MM.1S (cell line): ENCODE measurements at regions not wholly inside any gene's neighbourhood (a gene's known extent, or its start where the extent isn't known, plus 50 kb on each side); places are given as distances from the start of the nearest gene placed in this dataset.

ENCODE experiments used
- DNase-seq: peaks from one replicate; pipeline ENCODE4 v3.0.0-alpha.2; 2015
- H2AFZ ChIP-seq: fragments of 300-600 bp; sonication (generic); 2 replicates; pipeline ENCODE4 v1.6.0; 2016; ENCODE audit warnings: antibody characterized with exemption, low read length
- H3F3A ChIP-seq: fragments of 300-600 bp; sonication (generic); 2 replicates; pipeline ENCODE4 v1.6.1; 2016; ENCODE audit warnings: mild to moderate bottlenecking, antibody characterized with exemption, low read length, moderate library complexity, mixed read lengths; ENCODE audit not compliant: insufficient read depth
- H3K27ac ChIP-seq: fragments of 300-600 bp; sonication (generic); 2 replicates; pipeline ENCODE4 v1.5.1; 2016; ENCODE audit warnings: mild to moderate bottlenecking, low read length
- H3K27me3 ChIP-seq: fragments of 300-600 bp; sonication (generic); replicated peaks from 2 replicates; pipeline ENCODE4 v1.6.0; 2016; ENCODE audit warnings: low read length; ENCODE audit not compliant: insufficient read depth
- H3K36me3 ChIP-seq: fragments of 300-600 bp; sonication (generic); replicated peaks from 2 replicates; pipeline ENCODE4 v1.6.1; 2016; ENCODE audit warnings: mild to moderate bottlenecking, low read length, mixed read lengths; ENCODE audit not compliant: insufficient read depth
- H3K4me1 ChIP-seq: fragments of 300-600 bp; sonication (generic); 2 replicates; pipeline ENCODE4 v1.6.1; 2016; ENCODE audit warnings: low read length, mixed read lengths
- H3K4me2 ChIP-seq: fragments of 300-600 bp; sonication (generic); 2 replicates; pipeline ENCODE4 v1.6.0; 2016; ENCODE audit warnings: low read depth, low read length
- H3K4me3 ChIP-seq: fragments of 300-600 bp; sonication (generic); 2 replicates; pipeline ENCODE4 v1.5.1; 2016; ENCODE audit warnings: low read length, mixed read lengths
- H3K79me2 ChIP-seq: fragments of 300-600 bp; sonication (generic); 2 replicates; pipeline ENCODE4 v1.6.1; 2016; ENCODE audit warnings: mixed run types, low read length, mixed read lengths
- H3K9ac ChIP-seq: fragments of 300-600 bp; sonication (generic); 2 replicates; pipeline ENCODE4 v1.6.1; 2016; ENCODE audit warnings: low read length, mixed read lengths
- H3K9me2 ChIP-seq: fragments of 300-600 bp; sonication (generic); replicated peaks from 2 replicates; pipeline ENCODE4 v1.6.1; 2016; ENCODE audit warnings: mild to moderate bottlenecking, low read length, mixed read lengths; ENCODE audit not compliant: insufficient read depth
- H3K9me3 ChIP-seq: fragments of 300-600 bp; sonication (generic); replicated peaks from 2 replicates; pipeline ENCODE4 v1.6.1; 2016; ENCODE audit warnings: mild to moderate bottlenecking, low read length, mixed read lengths; ENCODE audit not compliant: insufficient read depth
- H4K20me1 ChIP-seq: fragments of 300-600 bp; sonication (generic); 2 replicates; pipeline ENCODE4 v1.6.1; 2016; ENCODE audit warnings: mild to moderate bottlenecking, low read length, moderate library complexity, mixed read lengths; ENCODE audit not compliant: insufficient read depth
- CTCF ChIP-seq: fragments of 300-600 bp; sonication (generic); IDR thresholded peaks from 2 replicates; pipeline ENCODE4 v1.5.1; 2016; ENCODE audit warnings: antibody characterized with exemption, low read length, mixed read lengths
- EZH2 ChIP-seq: fragments of 300-600 bp; sonication (generic); optimal IDR thresholded peaks from 2 replicates; pipeline ENCODE3; 2017; ENCODE audit warnings: low read depth, mild to moderate bottlenecking, antibody characterized with exemption, low read length, mixed read lengths
- EZH2phosphoT487 ChIP-seq: fragments of 300-600 bp; sonication (generic); IDR thresholded peaks from 2 replicates; pipeline ENCODE4 v1.6.1; 2018; ENCODE audit warnings: antibody characterized with exemption, low read length

GRCh38 chr9:72459308-72459707 lies 62.1 kb upstream of the TMC1 start:
- DNase-seq, result no peak
- H3F3A ChIP-seq, result no peaks in the 10 kb centered on the region
- H3K4me3 ChIP-seq, result no peak overlapping the region
- H3K36me3 ChIP-seq, result no peaks in the 10 kb centered on the region
- no peaks in the 10 kb centered on the region for H3K9me3 ChIP-seq
- no peaks in the 10 kb centered on the region for H3K27me3 ChIP-seq
- no peaks in the 10 kb centered on the region for H3K9me2 ChIP-seq
- TF ChIP-seq CTCF (no peak), EZH2 (no peak)
- H3K27ac ChIP-seq, result no peak overlapping the region
- H3K4me1 ChIP-seq, result no peaks in the 10 kb centered on the region
- H2AFZ ChIP-seq, result no peak overlapping the region
- H3K9ac ChIP-seq, result no peak overlapping the region
- H3K79me2 ChIP-seq, result no peaks in the 10 kb centered on the region
- H4K20me1 ChIP-seq, result no peaks in the 10 kb centered on the region
- no peak overlapping the region for H3K4me2 ChIP-seq

- no peak overlapping the region for H3K4me3 ChIP-seq
- H2AFZ ChIP-seq, result no peak overlapping the region
- no peaks in the 10 kb centered on the region for H4K20me1 ChIP-seq
- H3K4me2 ChIP-seq, result no peak overlapping the region
- no peaks in the 10 kb centered on the region for H3K27me3 ChIP-seq
- no peaks in the 10 kb centered on the region for H3K9me2 ChIP-seq
- TF ChIP-seq CTCF, result no peak
- TF ChIP-seq EZH2, result no peak
- TF ChIP-seq EZH2phosphoT487, result no peak
- H3K27ac ChIP-seq, result no peak overlapping the region
- H3F3A ChIP-seq, result no peaks in the 10 kb centered on the region
- DNase-seq, result no peak
- H3K36me3 ChIP-seq, result no peaks in the 10 kb centered on the region
- no peaks in the 10 kb centered on the region for H3K9me3 ChIP-seq
- H3K9ac ChIP-seq, result no peak overlapping the region
- no peaks in the 10 kb centered on the region for H3K79me2 ChIP-seq
- no peaks in the 10 kb centered on the region for H3K4me1 ChIP-seq
Observed at GRCh38 chr9:72458153-72458552, 63.3 kb upstream of the TMC1 start.

GRCh38 chr9:72457366-72457765 lies 64.0 kb upstream of the TMC1 start:
- Histone ChIP-seq H2AFZ (no peak overlapping the region), H3K4me2 (no peak overlapping the region), H3K27ac (no peak overlapping the region), H3K9me3 (no peaks in the 10 kb centered on the region), H3K4me3 (no peak overlapping the region), H3K79me2 (no peaks in the 10 kb centered on the region), H3K9ac (no peak overlapping the region), H3K4me1 (no peaks in the 10 kb centered on the region), H3K36me3 (no peaks in the 10 kb centered on the region), H3K9me2 (no peaks in the 10 kb centered on the region), H4K20me1 (no peaks in the 10 kb centered on the region), H3F3A (no peaks in the 10 kb centered on the region), H3K27me3 (no peaks in the 10 kb centered on the region)
- DNase-seq, result no peak
- TF ChIP-seq EZH2phosphoT487 (no peak), EZH2 (no peak), CTCF (no peak)
